ENCODE measurements at regions not wholly inside any gene's neighbourhood (a gene's known extent, or its start where the extent isn't known, plus 50 kb on each side); places are given as distances from the start of the nearest gene placed in this dataset.

- no peaks in the 10 kb centered on the region for H3K36me3 ChIP-seq (ENCODE audit: insufficient read depth, low read length)
- H3K4me2 ChIP-seq (ENCODE audit: low read length): no peak overlapping the region
- no peaks in the 10 kb centered on the region for H3K79me2 ChIP-seq (ENCODE audit: insufficient read depth, low read length)
- H3K27ac ChIP-seq (ENCODE audit: low read depth, low read length, poor library complexity, severe bottlenecking): no peak overlapping the region
- no peak overlapping the region for H3K9ac ChIP-seq (ENCODE audit: low read length)
- no peak overlapping the region for H2AFZ ChIP-seq (ENCODE audit: low read length)
- TF ChIP-seq CTCF (IDR thresholded peaks at IDR 0.05; ENCODE audit: low read length) (no peak), EZH2 (IDR thresholded peaks at IDR 0.05; ENCODE audit: borderline replicate concordance, low read length) (no peak)
- H4K20me1 ChIP-seq (ENCODE audit: insufficient read depth, low read length): no peaks in the 10 kb centered on the region
- no peaks in the 10 kb centered on the region for H3K9me2 ChIP-seq (ENCODE audit: low read depth, low read length)
- H3F3A ChIP-seq (ENCODE audit: insufficient read depth, low read length): no peaks in the 10 kb centered on the region
- H3K27me3 ChIP-seq (ENCODE audit: insufficient read depth, low read length): no peaks in the 10 kb centered on the region
- H3K9me3 ChIP-seq (ENCODE audit: low read length): no peaks in the 10 kb centered on the region
- no peak overlapping the region for H3K4me3 ChIP-seq (ENCODE audit: low read depth, low read length, poor library complexity, severe bottlenecking)
- H3K4me1 ChIP-seq (ENCODE audit: insufficient read depth, low read length, severe bottlenecking): no peaks in the 10 kb centered on the region
These were observed 157.2 kb upstream of the B3GAT1 start for GRCh38 chr11:134569195-134569594.

- H3F3A ChIP-seq (ENCODE audit: insufficient read depth, low read length): no peaks in the 10 kb centered on the region
- H3K4me1 ChIP-seq (ENCODE audit: insufficient read depth, low read length, severe bottlenecking): no peaks in the 10 kb centered on the region
These were observed 154.3 kb upstream of the B3GAT1 start for GRCh38 chr11:134566311-134566710.

GRCh38 chr11:134565343-134565891 is 153.4 kb upstream of the B3GAT1 start:
- Histone ChIP-seq H3K27ac (ENCODE audit: low read depth, low read length, poor library complexity, severe bottlenecking) (no peak overlapping the region), H3K9ac (ENCODE audit: low read length) (no peak overlapping the region), H3K9me3 (ENCODE audit: low read length) (no peaks in the 10 kb centered on the region), H3K36me3 (ENCODE audit: insufficient read depth, low read length) (no peaks in the 10 kb centered on the region), H2AFZ (ENCODE audit: low read length) (no peak overlapping the region), H4K20me1 (ENCODE audit: insufficient read depth, low read length) (no peaks in the 10 kb centered on the region), H3K27me3 (ENCODE audit: insufficient read depth, low read length) (no peaks in the 10 kb centered on the region), H3K4me3 (ENCODE audit: low read depth, low read length, poor library complexity, severe bottlenecking) (no peak overlapping the region), H3K4me2 (ENCODE audit: low read length) (no peak overlapping the region), H3K9me2 (ENCODE audit: low read depth, low read length) (no peaks in the 10 kb centered on the region), H3F3A (ENCODE audit: insufficient read depth, low read length) (no peaks in the 10 kb centered on the region), H3K79me2 (ENCODE audit: insufficient read depth, low read length) (no peaks in the 10 kb centered on the region), H3K4me1 (ENCODE audit: insufficient read depth, low read length, severe bottlenecking) (no peaks in the 10 kb centered on the region)
- no peak for TF ChIP-seq EZH2 (IDR thresholded peaks at IDR 0.05; ENCODE audit: borderline replicate concordance, low read length)
- no peak for TF ChIP-seq CTCF (IDR thresholded peaks at IDR 0.05; ENCODE audit: low read length)

More at GRCh38 chr11:134566311-134566710, 154.3 kb upstream of the B3GAT1 start:
- H3K4me3 ChIP-seq (ENCODE audit: low read depth, low read length, poor library complexity, severe bottlenecking): no peak overlapping the region
- H3K9me3 ChIP-seq (ENCODE audit: low read length): no peaks in the 10 kb centered on the region
- no peaks in the 10 kb centered on the region for H3K36me3 ChIP-seq (ENCODE audit: insufficient read depth, low read length)
- H3K79me2 ChIP-seq (ENCODE audit: insufficient read depth, low read length): no peaks in the 10 kb centered on the region
- H3K27ac ChIP-seq (ENCODE audit: low read depth, low read length, poor library complexity, severe bottlenecking): no peak overlapping the region
- no peak overlapping the region for H2AFZ ChIP-seq (ENCODE audit: low read length)
- H3K4me2 ChIP-seq (ENCODE audit: low read length): no peak overlapping the region
- H3K9ac ChIP-seq (ENCODE audit: low read length): no peak overlapping the region
- H3K9me2 ChIP-seq (ENCODE audit: low read depth, low read length): no peaks in the 10 kb centered on the region
- H3K27me3 ChIP-seq (ENCODE audit: insufficient read depth, low read length): no peaks in the 10 kb centered on the region
- TF ChIP-seq CTCF (IDR thresholded peaks at IDR 0.05; ENCODE audit: low read length) (no peak), EZH2 (IDR thresholded peaks at IDR 0.05; ENCODE audit: borderline replicate concordance, low read length) (no peak)
- no peaks in the 10 kb centered on the region for H4K20me1 ChIP-seq (ENCODE audit: insufficient read depth, low read length)

Data from OCI-LY1 (cell line).